WTC11 (cell line): ENCODE measurements at regions not wholly inside any gene's neighbourhood (a gene's known extent, or its start where the extent isn't known, plus 50 kb on each side); places are given as distances from the start of the nearest gene placed in this dataset.

ENCODE experiments used
- ATAC-seq: fragments of 200-7000 bp; cut with Tn5 transposase; 2 replicates; pipeline ENCODE4 v1.10.0; 2021; ENCODE audit warnings: mild to moderate bottlenecking, moderate library complexity
- CTCF ChIA-PET: fragments of 300-600 bp; sonication (Branson Sonifier 250); formaldehyde crosslinking; loops from one replicate; lab custom pipeline; 2021; ENCODE audit warnings: antibody characterized with exemption; lab: Charles Lee
- POLR2A ChIA-PET: fragments of 350-600 bp; sonication (Branson Sonifier 250); formaldehyde crosslinking; loops from one replicate; lab custom pipeline; 2021; ENCODE audit warnings: antibody characterized with exemption; lab: Charles Lee
- DNase-seq: peaks from one replicate; pipeline ENCODE4 v3.0.0; 2021; ENCODE audit warnings: low spot score
- H3K27ac Mint-ChIP-seq: 2 replicates; pipeline ENCODE4 v1.8.0; 2021; ENCODE audit warnings: mixed read lengths
- H3K27me3 Mint-ChIP-seq: 2 replicates; pipeline ENCODE4 v1.8.0; 2021; ENCODE audit warnings: low read depth, mild to moderate bottlenecking, moderate library complexity, mixed read lengths
- H3K36me3 Mint-ChIP-seq: 2 replicates; pipeline ENCODE4 v1.8.0; 2021; ENCODE audit warnings: mixed read lengths
- H3K4me1 Mint-ChIP-seq: 2 replicates; pipeline ENCODE4 v1.8.0; 2022; ENCODE audit warnings: mixed read lengths
- H3K4me3 Mint-ChIP-seq: 2 replicates; pipeline ENCODE4 v1.8.0; 2021; ENCODE audit warnings: mild to moderate bottlenecking, moderate library complexity, mixed read lengths
- H3K9me3 Mint-ChIP-seq: 2 replicates; pipeline ENCODE4 v1.8.0; 2021; ENCODE audit warnings: mixed read lengths
- CREM ChIP-seq: sonication (generic); formaldehyde crosslinking; IDR thresholded peaks from 2 replicates; pipeline ENCODE4 v1.8.1; 2022; ENCODE audit warnings: mild to moderate bottlenecking, missing genetic modification reagents, moderate library complexity
- FOXP1 ChIP-seq: sonication (generic); formaldehyde crosslinking; IDR thresholded peaks from 2 replicates; pipeline ENCODE4 v1.8.0; 2022; ENCODE audit warnings: missing genetic modification reagents, mild to moderate bottlenecking, moderate library complexity, borderline replicate concordance
- IRF2 ChIP-seq: sonication (generic); formaldehyde crosslinking; IDR thresholded peaks from 2 replicates; pipeline ENCODE4 v1.8.0; 2022; ENCODE audit warnings: low read depth, missing genetic modification reagents, borderline replicate concordance
- KAT7 ChIP-seq: sonication (generic); formaldehyde crosslinking; IDR thresholded peaks from 2 replicates; pipeline ENCODE4 v1.8.1; 2023; ENCODE audit warnings: missing genetic modification reagents, mild to moderate bottlenecking, borderline replicate concordance
- NFE2L1 ChIP-seq: sonication (generic); formaldehyde crosslinking; IDR thresholded peaks from 2 replicates; pipeline ENCODE4 v1.8.1; 2023; ENCODE audit warnings: missing genetic modification reagents
- SP1 ChIP-seq: sonication (generic); formaldehyde crosslinking; conservative IDR thresholded peaks from 2 replicates; pipeline ENCODE4 v1.8.1; 2022; ENCODE audit warnings: missing genetic modification reagents
- TCF7 ChIP-seq: sonication (generic); formaldehyde crosslinking; IDR thresholded peaks from 2 replicates; pipeline ENCODE4 v1.8.0; 2022; ENCODE audit warnings: mild to moderate bottlenecking, low read depth, missing genetic modification reagents, moderate library complexity
- TEAD1 ChIP-seq: sonication (generic); formaldehyde crosslinking; IDR thresholded peaks from 2 replicates; pipeline ENCODE4 v1.8.0; 2022; ENCODE audit warnings: mild to moderate bottlenecking, missing genetic modification reagents
- TEAD4 ChIP-seq: sonication (generic); formaldehyde crosslinking; IDR thresholded peaks from 2 replicates; pipeline ENCODE4 v1.8.0; 2022; ENCODE audit warnings: mild to moderate bottlenecking, missing genetic modification reagents
- TP53 ChIP-seq: sonication (generic); formaldehyde crosslinking; IDR thresholded peaks from 2 replicates; pipeline ENCODE4 v1.8.1; 2023; ENCODE audit warnings: mild to moderate bottlenecking, missing genetic modification reagents
- ZNF121 ChIP-seq: sonication (generic); formaldehyde crosslinking; IDR thresholded peaks from 2 replicates; pipeline ENCODE4 v1.8.0; 2023; ENCODE audit warnings: missing genetic modification reagents
- ZNF219 ChIP-seq: sonication (generic); formaldehyde crosslinking; IDR thresholded peaks from 2 replicates; pipeline ENCODE4 v1.8.0; 2023; ENCODE audit warnings: missing genetic modification reagents, mild to moderate bottlenecking, borderline replicate concordance
- ZNF317 ChIP-seq: sonication (generic); formaldehyde crosslinking; IDR thresholded peaks from 2 replicates; pipeline ENCODE4 v1.8.1; 2023; ENCODE audit warnings: low read depth, mild to moderate bottlenecking, moderate library complexity, missing genetic modification reagents, borderline replicate concordance
- ZNF396 ChIP-seq: fragments of 250-450 bp; sonication (Bioruptor Pico); IDR thresholded peaks from 2 replicates; pipeline ENCODE4 v1.8.0; 2021; ENCODE audit warnings: mild to moderate bottlenecking, moderate library complexity, borderline replicate concordance
- TF ChIP-seq, protein P1 (sequence below): fragments of 250-450 bp; sonication (Bioruptor Pico); IDR thresholded peaks from 2 replicates; pipeline ENCODE4 v1.9.0; 2021; ENCODE audit warnings: moderate library complexity, mild to moderate bottlenecking, inconsistent platforms, borderline replicate concordance
- TF ChIP-seq, protein P2 (sequence below): sonication (generic); formaldehyde crosslinking; IDR thresholded peaks from 2 replicates; pipeline ENCODE4 v1.8.0; 2022; ENCODE audit warnings: mild to moderate bottlenecking, missing genetic modification reagents
- TF ChIP-seq, protein P3 (sequence below): sonication (generic); formaldehyde crosslinking; IDR thresholded peaks from 2 replicates; pipeline ENCODE4 v1.8.0; 2022; ENCODE audit warnings: mild to moderate bottlenecking, missing genetic modification reagents
- TF ChIP-seq, protein P4 (sequence below): fragments of 250-450 bp; sonication (Bioruptor Pico); conservative IDR thresholded peaks from 2 replicates; pipeline ENCODE4 v1.9.0; 2021; ENCODE audit warnings: mild to moderate bottlenecking
- TF ChIP-seq, protein P5 (sequence below): sonication (generic); formaldehyde crosslinking; IDR thresholded peaks from 2 replicates; pipeline ENCODE4 v1.8.1; 2022; ENCODE audit warnings: mild to moderate bottlenecking, missing genetic modification reagents, moderate library complexity, borderline replicate concordance
- TF ChIP-seq, protein P6 (sequence below): sonication (generic); formaldehyde crosslinking; conservative IDR thresholded peaks from 2 replicates; pipeline ENCODE4 v1.8.1; 2022; ENCODE audit warnings: mild to moderate bottlenecking, missing genetic modification reagents
- TF ChIP-seq, protein P7 (sequence below): sonication (generic); formaldehyde crosslinking; conservative IDR thresholded peaks from 2 replicates; pipeline ENCODE4 v1.8.1; 2023; ENCODE audit warnings: mild to moderate bottlenecking, low read depth, missing genetic modification reagents, moderate library complexity
- TF ChIP-seq, protein P8 (sequence below): sonication (generic); formaldehyde crosslinking; IDR thresholded peaks from 2 replicates; pipeline ENCODE4 v1.8.1; 2022; ENCODE audit warnings: missing genetic modification reagents, borderline replicate concordance

DNA sequence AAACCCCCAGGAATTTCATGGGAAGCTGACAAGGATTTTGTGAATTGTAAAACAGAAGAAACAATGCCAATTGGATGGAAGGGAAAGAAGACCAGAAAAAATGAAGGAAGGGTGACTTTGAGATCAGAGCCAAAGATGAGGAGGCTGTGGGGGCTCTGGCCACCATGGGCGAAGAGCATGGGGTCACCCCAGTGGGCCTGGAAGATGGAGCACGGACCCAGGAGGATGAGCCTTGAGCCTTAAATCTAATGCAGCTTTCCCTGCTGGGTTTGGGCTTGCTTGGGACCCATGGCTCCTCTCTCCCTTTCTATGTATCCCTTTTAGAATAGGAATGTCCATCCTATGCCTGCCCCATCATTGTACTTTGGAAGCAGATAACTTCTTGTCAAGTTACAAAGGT lies 322.2 kb downstream of the TMEM121 start (continued):
- TF ChIP-seq TCF7 (CRISPR knock-in tag) (no peak), ZNF121 (CRISPR knock-in tag) (no peak), CREM (CRISPR knock-in tag) (no peak), ZNF396 (CRISPR knock-in tag) (no peak)
- TF ChIP-seq, protein P1, sequence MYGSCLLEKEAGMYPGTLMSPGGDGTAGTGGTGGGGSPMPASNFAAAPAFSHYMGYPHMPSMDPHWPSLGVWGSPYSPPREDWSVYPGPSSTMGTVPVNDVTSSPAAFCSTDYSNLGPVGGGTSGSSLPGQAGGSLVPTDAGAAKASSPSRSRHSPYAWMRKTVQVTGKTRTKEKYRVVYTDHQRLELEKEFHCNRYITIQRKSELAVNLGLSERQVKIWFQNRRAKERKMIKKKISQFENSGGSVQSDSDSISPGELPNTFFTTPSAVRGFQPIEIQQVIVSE (CRISPR knock-in tag) = no peak
- TF ChIP-seq, all 79 proteins: peak for 0

DNA sequence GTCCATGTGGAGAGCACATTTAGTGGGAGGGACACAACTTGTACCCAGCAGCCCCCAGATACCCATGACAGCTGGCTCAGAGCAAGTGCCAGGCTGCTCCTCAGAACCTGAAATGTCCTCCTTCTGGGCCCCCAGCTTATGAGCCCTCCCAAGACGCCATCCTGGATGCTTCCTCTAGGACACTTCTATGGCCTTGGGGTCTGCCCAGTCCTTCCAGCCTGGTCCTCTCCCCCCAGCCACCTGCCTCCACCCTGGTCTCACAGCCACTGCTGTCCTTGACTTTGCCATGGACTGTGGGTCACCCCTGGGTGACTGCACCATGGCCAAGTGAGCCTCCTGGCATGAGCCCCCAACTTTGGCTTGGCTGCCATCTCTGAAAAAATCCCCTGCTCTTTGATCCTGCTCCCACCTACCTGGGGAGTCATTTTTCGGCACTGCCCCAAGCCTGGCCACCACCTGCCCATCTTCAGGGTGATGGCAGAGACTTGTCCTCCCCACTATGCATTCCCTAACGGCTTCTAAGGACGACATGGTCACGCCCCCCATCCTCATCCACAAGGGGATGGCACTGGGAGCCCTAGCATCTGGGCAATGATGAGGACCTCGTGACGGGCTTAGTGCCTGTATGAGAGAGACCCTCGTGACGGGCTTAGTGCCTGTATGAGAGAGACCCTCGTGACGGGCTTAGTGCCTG lies 323.7 kb downstream of the TMEM121 start:
- Mint-ChIP-seq H3K27ac (no peak overlapping the region), H3K9me3 (peaks cover 46% of the 10 kb centered on the region), H3K4me3 (no peak overlapping the region), H3K4me1 (no peaks in the 10 kb centered on the region), H3K36me3 (peaks cover 58% of the 10 kb centered on the region), H3K27me3 (peaks cover 18% of the 10 kb centered on the region)
- ChIA-PET CTCF (no interaction called here), POLR2A (no interaction called here)
- DNase-seq (no peak), ATAC-seq (no peak)
- TF ChIP-seq IRF2 (CRISPR knock-in tag) = no peak
- TF ChIP-seq NFE2L1 (CRISPR knock-in tag) = no peak
- TF ChIP-seq, protein P2, sequence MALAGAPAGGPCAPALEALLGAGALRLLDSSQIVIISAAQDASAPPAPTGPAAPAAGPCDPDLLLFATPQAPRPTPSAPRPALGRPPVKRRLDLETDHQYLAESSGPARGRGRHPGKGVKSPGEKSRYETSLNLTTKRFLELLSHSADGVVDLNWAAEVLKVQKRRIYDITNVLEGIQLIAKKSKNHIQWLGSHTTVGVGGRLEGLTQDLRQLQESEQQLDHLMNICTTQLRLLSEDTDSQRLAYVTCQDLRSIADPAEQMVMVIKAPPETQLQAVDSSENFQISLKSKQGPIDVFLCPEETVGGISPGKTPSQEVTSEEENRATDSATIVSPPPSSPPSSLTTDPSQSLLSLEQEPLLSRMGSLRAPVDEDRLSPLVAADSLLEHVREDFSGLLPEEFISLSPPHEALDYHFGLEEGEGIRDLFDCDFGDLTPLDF (CRISPR knock-in tag) = no peak
- TF ChIP-seq, protein P3, sequence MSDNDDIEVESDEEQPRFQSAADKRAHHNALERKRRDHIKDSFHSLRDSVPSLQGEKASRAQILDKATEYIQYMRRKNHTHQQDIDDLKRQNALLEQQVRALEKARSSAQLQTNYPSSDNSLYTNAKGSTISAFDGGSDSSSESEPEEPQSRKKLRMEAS (CRISPR knock-in tag) = no peak
- TF ChIP-seq, protein P4, sequence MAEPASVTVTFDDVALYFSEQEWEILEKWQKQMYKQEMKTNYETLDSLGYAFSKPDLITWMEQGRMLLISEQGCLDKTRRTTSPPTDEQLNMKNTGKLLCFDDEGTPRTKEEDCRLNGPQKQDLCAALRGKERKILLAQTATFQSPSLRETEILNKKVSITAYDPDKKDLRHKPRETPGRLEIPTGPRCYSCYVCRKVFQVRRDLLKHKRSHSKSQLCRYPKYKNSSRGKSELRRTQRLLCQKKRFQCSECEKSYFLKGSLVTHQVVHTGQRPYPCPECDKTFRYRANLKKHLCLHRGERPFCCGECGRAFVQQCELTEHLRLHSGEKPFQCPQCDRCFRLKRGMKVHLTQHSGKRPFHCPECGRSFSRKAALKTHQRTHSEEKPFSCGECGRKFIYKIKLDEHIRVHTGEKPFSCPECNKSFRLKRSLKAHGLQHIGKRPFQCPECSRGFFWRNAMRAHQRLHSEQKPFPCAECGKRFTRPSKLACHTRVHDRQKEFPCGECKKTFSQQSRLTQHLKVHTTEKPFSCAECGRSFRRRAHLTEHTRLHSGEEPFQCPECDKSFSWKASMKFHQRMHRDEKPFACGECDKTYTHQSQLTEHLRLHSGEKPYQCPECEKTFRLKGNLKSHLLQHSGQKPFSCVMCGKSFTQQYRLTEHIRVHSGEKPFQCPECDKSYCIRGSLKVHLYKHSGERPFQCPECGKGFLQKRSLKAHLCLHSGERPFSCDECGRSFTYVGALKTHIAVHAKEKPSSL = no peak
- no peak for TF ChIP-seq ZNF219 (CRISPR knock-in tag)
- no peak for TF ChIP-seq ZNF317 (CRISPR knock-in tag)
- TF ChIP-seq, protein P5, sequence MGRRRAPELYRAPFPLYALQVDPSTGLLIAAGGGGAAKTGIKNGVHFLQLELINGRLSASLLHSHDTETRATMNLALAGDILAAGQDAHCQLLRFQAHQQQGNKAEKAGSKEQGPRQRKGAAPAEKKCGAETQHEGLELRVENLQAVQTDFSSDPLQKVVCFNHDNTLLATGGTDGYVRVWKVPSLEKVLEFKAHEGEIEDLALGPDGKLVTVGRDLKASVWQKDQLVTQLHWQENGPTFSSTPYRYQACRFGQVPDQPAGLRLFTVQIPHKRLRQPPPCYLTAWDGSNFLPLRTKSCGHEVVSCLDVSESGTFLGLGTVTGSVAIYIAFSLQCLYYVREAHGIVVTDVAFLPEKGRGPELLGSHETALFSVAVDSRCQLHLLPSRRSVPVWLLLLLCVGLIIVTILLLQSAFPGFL (CRISPR knock-in tag) = no peak
- TF ChIP-seq TP53 (CRISPR knock-in tag) = no peak

DNA sequence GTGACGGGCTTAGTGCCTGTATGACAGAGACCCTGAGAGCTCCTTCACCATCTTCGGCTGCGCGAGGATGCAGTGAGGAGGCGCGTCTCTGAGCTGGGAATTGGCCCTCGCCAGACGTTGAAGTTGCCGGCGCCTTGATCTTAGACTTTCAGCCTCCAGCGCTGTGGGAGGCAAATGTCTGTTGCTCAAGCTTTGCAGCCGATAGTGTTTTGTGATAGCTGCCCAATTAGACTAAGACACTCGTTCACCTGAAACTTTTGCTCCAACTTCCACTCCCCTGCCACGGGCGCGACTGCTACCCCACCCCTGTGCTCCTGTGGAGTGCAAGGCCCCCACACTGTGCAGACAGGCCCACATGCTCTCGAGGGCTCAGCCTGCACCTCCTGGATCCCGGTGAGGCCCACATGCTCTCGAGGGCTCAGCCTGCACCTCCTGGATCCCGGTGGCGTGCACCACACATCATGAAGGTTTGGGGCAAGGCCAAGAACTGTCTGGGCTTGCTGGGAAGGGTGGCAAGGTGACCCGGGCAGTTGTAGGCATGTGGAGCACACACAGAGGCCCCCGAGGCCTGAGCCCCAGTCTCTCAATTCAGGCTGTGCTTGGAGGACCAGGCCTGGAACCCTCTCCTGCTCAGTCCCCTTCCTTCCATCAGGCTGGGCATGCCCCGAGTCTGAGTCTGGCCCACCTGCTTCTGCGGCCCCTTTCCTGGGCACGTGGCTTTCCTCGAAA lies 324.6 kb downstream of the TMEM121 start:
- Mint-ChIP-seq H3K4me3 (no peak overlapping the region), H3K36me3 (peaks cover 58% of the 10 kb centered on the region), H3K27me3 (peaks cover 18% of the 10 kb centered on the region), H3K9me3 (peaks cover 46% of the 10 kb centered on the region), H3K4me1 (no peaks in the 10 kb centered on the region), H3K27ac (no peak overlapping the region)
- POLR2A ChIA-PET = no interaction called here
- ATAC-seq = no peak
- CTCF ChIA-PET = no interaction called here
- TF ChIP-seq, protein P6, sequence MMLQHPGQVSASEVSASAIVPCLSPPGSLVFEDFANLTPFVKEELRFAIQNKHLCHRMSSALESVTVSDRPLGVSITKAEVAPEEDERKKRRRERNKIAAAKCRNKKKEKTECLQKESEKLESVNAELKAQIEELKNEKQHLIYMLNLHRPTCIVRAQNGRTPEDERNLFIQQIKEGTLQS (CRISPR knock-in tag) = no peak
- TF ChIP-seq TEAD1 (CRISPR knock-in tag) = no peak
- no peak for TF ChIP-seq ZNF219 (CRISPR knock-in tag)
- TF ChIP-seq SP1 (CRISPR knock-in tag) = no peak
- TF ChIP-seq TEAD4 = no peak
- TF ChIP-seq, protein P7, sequence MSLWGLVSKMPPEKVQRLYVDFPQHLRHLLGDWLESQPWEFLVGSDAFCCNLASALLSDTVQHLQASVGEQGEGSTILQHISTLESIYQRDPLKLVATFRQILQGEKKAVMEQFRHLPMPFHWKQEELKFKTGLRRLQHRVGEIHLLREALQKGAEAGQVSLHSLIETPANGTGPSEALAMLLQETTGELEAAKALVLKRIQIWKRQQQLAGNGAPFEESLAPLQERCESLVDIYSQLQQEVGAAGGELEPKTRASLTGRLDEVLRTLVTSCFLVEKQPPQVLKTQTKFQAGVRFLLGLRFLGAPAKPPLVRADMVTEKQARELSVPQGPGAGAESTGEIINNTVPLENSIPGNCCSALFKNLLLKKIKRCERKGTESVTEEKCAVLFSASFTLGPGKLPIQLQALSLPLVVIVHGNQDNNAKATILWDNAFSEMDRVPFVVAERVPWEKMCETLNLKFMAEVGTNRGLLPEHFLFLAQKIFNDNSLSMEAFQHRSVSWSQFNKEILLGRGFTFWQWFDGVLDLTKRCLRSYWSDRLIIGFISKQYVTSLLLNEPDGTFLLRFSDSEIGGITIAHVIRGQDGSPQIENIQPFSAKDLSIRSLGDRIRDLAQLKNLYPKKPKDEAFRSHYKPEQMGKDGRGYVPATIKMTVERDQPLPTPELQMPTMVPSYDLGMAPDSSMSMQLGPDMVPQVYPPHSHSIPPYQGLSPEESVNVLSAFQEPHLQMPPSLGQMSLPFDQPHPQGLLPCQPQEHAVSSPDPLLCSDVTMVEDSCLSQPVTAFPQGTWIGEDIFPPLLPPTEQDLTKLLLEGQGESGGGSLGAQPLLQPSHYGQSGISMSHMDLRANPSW (CRISPR knock-in tag) = no peak
- TF ChIP-seq, protein P8, sequence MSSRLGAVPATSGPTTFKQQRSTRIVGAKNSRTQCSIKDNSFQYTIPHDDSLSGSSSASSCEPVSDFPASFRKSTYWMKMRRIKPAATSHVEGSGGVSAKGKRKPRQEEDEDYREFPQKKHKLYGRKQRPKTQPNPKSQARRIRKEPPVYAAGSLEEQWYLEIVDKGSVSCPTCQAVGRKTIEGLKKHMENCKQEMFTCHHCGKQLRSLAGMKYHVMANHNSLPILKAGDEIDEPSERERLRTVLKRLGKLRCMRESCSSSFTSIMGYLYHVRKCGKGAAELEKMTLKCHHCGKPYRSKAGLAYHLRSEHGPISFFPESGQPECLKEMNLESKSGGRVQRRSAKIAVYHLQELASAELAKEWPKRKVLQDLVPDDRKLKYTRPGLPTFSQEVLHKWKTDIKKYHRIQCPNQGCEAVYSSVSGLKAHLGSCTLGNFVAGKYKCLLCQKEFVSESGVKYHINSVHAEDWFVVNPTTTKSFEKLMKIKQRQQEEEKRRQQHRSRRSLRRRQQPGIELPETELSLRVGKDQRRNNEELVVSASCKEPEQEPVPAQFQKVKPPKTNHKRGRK (CRISPR knock-in tag) = no peak
- no peak for TF ChIP-seq KAT7 (CRISPR knock-in tag)
- no peak for TF ChIP-seq FOXP1 (CRISPR knock-in tag)
- TF ChIP-seq, all 79 proteins: peak for 0
- DNase-seq = no peak
